ENCODE measurements at regions not wholly inside any gene's neighbourhood (a gene's known extent, or its start where the extent isn't known, plus 50 kb on each side); places are given as distances from the start of the nearest gene placed in this dataset.

DNA sequence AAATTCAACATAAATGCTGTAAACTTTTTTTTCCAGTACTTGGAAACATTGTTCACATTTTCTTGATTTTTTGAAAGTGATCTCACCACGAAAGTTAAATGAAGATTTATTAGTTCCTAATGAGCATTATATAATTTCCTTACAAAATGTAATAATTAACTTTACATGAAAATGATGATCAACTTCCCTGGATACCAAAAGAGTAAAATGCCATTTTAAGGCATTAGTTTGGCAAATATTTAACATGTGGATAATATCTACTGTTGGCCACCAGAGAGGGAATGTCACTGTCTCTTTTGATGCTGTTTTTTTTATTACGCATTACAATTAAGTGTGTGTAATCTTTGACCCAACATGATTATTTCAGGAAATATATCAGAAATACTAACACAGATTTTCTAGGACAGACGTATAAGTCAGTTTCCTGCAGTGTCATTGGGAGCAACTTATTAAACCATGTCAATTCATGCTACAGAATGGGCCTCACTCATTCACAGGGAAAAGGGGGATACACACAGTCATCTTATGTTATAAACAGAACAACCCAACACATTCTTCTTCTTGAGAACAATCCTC is 903.9 kb upstream of the ADGRL2 start:
- no peak for TF ChIP-seq EZH2 (conservative IDR thresholded peaks at IDR 0.05; ENCODE audit: low read depth, low read length)
- no peak for TF ChIP-seq RBAK (CRISPR knock-in tag; IDR thresholded peaks at IDR 0.05)
- TF ChIP-seq NR2F2 (IDR thresholded peaks at IDR 0.05; ENCODE audit: borderline replicate concordance, low read depth), result no peak
- no peak for TF ChIP-seq SRSF1 (optimal IDR thresholded peaks at IDR 0.05; ENCODE audit: low read depth, low read length)
- TF ChIP-seq BHLHE40 (IDR thresholded peaks at IDR 0.05; ENCODE audit: low read length), result no peak
- no peak for TF ChIP-seq ZNF644 (CRISPR knock-in tag; IDR thresholded peaks at IDR 0.05; ENCODE audit: low read depth)
- TF ChIP-seq FOXM1 (CRISPR knock-in tag; IDR thresholded peaks at IDR 0.05), result no peak
- TF ChIP-seq NFYB (CRISPR knock-in tag; IDR thresholded peaks at IDR 0.05), result no peak
- TF ChIP-seq ZNF235 (CRISPR knock-in tag; IDR thresholded peaks at IDR 0.05; ENCODE audit: borderline replicate concordance), result no peak
- TF ChIP-seq, protein P1, sequence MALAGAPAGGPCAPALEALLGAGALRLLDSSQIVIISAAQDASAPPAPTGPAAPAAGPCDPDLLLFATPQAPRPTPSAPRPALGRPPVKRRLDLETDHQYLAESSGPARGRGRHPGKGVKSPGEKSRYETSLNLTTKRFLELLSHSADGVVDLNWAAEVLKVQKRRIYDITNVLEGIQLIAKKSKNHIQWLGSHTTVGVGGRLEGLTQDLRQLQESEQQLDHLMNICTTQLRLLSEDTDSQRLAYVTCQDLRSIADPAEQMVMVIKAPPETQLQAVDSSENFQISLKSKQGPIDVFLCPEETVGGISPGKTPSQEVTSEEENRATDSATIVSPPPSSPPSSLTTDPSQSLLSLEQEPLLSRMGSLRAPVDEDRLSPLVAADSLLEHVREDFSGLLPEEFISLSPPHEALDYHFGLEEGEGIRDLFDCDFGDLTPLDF (CRISPR knock-in tag; IDR thresholded peaks at IDR 0.05), result no peak
- no peak for TF ChIP-seq ZNF333 (CRISPR knock-in tag; IDR thresholded peaks at IDR 0.05; ENCODE audit: borderline replicate concordance)

All from HepG2 (cell line).